ENCODE measurements at regions not wholly inside any gene's neighbourhood (a gene's known extent, or its start where the extent isn't known, plus 50 kb on each side); places are given as distances from the start of the nearest gene placed in this dataset.

GRCh38 chr10:33065111-33065510 lies 107.1 kb upstream of the ITGB1 start:
- TF ChIP-seq CTCF (conservative IDR thresholded peaks at IDR 0.05) (no peak), EZH2 (IDR thresholded peaks at IDR 0.05; ENCODE audit: low read depth) (no peak)

Measured in PC-9 (cell line).